ENCODE measurements at regions not wholly inside any gene's neighbourhood (a gene's known extent, or its start where the extent isn't known, plus 50 kb on each side); places are given as distances from the start of the nearest gene placed in this dataset.

DNA sequence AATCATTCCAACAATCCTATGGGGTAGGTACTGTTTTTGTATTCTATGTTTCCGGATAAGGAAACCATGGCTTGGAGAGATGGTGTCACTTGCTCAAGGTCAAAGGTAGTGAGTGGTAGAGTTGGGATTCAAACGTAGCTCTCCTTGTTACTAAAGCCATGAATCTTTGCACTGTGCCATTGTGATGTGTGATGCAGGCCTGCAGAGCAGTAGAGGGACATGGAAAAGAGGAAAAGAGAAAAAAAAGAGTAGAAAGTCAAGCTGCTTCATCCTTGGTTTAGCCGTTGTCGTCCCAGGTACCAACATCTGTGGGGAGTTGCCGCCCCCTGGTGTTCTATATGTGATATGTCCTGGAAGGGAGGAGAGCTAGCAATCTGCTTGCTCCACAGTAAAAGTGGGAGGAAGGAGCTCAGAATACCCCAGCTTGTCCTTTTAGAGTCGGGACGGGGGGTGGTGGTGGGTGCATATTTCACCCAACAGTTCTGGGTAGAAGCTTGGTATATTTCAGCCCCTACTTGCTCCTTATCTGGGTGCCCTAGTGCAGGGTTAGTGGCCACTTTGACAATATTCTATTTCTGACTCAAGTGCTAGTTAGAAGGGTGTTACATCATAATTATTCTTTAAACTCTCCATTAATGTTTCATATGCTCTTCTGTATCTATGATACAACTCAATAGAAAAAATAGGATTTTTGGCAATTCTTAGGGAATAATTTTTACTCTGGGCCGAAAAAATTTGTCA lies 98.4 kb downstream of the EBNA1BP2 start (continued):
- TF ChIP-seq, protein P1, sequence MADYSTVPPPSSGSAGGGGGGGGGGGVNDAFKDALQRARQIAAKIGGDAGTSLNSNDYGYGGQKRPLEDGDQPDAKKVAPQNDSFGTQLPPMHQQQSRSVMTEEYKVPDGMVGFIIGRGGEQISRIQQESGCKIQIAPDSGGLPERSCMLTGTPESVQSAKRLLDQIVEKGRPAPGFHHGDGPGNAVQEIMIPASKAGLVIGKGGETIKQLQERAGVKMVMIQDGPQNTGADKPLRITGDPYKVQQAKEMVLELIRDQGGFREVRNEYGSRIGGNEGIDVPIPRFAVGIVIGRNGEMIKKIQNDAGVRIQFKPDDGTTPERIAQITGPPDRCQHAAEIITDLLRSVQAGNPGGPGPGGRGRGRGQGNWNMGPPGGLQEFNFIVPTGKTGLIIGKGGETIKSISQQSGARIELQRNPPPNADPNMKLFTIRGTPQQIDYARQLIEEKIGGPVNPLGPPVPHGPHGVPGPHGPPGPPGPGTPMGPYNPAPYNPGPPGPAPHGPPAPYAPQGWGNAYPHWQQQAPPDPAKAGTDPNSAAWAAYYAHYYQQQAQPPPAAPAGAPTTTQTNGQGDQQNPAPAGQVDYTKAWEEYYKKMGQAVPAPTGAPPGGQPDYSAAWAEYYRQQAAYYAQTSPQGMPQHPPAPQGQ (CRISPR knock-in tag; IDR thresholded peaks at IDR 0.05; ENCODE audit: borderline replicate concordance): no peak
- TF ChIP-seq GTF2F1 (IDR thresholded peaks at IDR 0.05; ENCODE audit: low read length) (no peak), NFYC (CRISPR knock-in tag; IDR thresholded peaks at IDR 0.05) (no peak), ZNF75D (CRISPR knock-in tag; IDR thresholded peaks at IDR 0.05; ENCODE audit: borderline replicate concordance) (no peak), SNAPC2 (CRISPR knock-in tag; IDR thresholded peaks at IDR 0.05) (no peak), RELA (CRISPR knock-in tag; IDR thresholded peaks at IDR 0.05) (no peak), AHR (CRISPR knock-in tag; IDR thresholded peaks at IDR 0.05) (no peak), AFF4 (CRISPR knock-in tag; IDR thresholded peaks at IDR 0.05) (no peak), RXRA (CRISPR knock-in tag; IDR thresholded peaks at IDR 0.05) (no peak), FOXK1 (CRISPR knock-in tag; IDR thresholded peaks at IDR 0.05; ENCODE audit: borderline replicate concordance, low read depth) (no peak), DR1 (CRISPR knock-in tag; IDR thresholded peaks at IDR 0.05) (no peak), NR3C1 (CRISPR knock-in tag; IDR thresholded peaks at IDR 0.05) (no peak), MBD4 (IDR thresholded peaks at IDR 0.05; ENCODE audit: borderline replicate concordance, low read length) (no peak), CREM (IDR thresholded peaks at IDR 0.05) (no peak), CREM (CRISPR knock-in tag; IDR thresholded peaks at IDR 0.05) (no peak), SOX13 (IDR thresholded peaks at IDR 0.05) (no peak), SOX13 (CRISPR knock-in tag; conservative IDR thresholded peaks at IDR 0.05 in 1 of 2, IDR thresholded peaks at IDR 0.05 in 1 of 2) (no peak), FIP1L1 (IDR thresholded peaks at IDR 0.05; ENCODE audit: borderline replicate concordance, insufficient read depth, low read depth, low read length) (no peak), ZNF775 (CRISPR knock-in tag; IDR thresholded peaks at IDR 0.05; ENCODE audit: borderline replicate concordance) (no peak), IRF2 (CRISPR knock-in tag; IDR thresholded peaks at IDR 0.05) (peak; percentile 74)
- TF ChIP-seq, protein P2, sequence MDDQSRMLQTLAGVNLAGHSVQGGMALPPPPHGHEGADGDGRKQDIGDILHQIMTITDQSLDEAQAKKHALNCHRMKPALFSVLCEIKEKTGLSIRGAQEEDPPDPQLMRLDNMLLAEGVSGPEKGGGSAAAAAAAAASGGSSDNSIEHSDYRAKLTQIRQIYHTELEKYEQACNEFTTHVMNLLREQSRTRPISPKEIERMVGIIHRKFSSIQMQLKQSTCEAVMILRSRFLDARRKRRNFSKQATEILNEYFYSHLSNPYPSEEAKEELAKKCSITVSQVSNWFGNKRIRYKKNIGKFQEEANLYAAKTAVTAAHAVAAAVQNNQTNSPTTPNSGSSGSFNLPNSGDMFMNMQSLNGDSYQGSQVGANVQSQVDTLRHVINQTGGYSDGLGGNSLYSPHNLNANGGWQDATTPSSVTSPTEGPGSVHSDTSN (CRISPR knock-in tag; IDR thresholded peaks at IDR 0.05; ENCODE audit: borderline replicate concordance): no peak
- TF ChIP-seq, protein P3, sequence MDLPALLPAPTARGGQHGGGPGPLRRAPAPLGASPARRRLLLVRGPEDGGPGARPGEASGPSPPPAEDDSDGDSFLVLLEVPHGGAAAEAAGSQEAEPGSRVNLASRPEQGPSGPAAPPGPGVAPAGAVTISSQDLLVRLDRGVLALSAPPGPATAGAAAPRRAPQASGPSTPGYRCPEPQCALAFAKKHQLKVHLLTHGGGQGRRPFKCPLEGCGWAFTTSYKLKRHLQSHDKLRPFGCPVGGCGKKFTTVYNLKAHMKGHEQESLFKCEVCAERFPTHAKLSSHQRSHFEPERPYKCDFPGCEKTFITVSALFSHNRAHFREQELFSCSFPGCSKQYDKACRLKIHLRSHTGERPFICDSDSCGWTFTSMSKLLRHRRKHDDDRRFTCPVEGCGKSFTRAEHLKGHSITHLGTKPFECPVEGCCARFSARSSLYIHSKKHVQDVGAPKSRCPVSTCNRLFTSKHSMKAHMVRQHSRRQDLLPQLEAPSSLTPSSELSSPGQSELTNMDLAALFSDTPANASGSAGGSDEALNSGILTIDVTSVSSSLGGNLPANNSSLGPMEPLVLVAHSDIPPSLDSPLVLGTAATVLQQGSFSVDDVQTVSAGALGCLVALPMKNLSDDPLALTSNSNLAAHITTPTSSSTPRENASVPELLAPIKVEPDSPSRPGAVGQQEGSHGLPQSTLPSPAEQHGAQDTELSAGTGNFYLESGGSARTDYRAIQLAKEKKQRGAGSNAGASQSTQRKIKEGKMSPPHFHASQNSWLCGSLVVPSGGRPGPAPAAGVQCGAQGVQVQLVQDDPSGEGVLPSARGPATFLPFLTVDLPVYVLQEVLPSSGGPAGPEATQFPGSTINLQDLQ (CRISPR knock-in tag; IDR thresholded peaks at IDR 0.05): no peak

Measured in HepG2 (cell line).